ENCODE measurements at regions not wholly inside any gene's neighbourhood (a gene's known extent, or its start where the extent isn't known, plus 50 kb on each side); places are given as distances from the start of the nearest gene placed in this dataset.

- TF ChIP-seq ZNF311 (tag by site-specific recombination; IDR thresholded peaks at IDR 0.05; ENCODE audit: borderline replicate concordance), result no peak
- TF ChIP-seq CTCF (tag by site-specific recombination; IDR thresholded peaks at IDR 0.05), result no peak
- TF ChIP-seq ZNF792 (tag by site-specific recombination; IDR thresholded peaks at IDR 0.05), result no peak
- no peak for TF ChIP-seq ZNF416 (tag by site-specific recombination; IDR thresholded peaks at IDR 0.05)
- TF ChIP-seq ZNF768 (tag by site-specific recombination; IDR thresholded peaks at IDR 0.05), result no peak
These were observed 61.1 kb upstream of the SMYD2 start for GRCh38 chr1:214219902-214220301.

All from HEK293 (cell line).